ENCODE measurements at regions not wholly inside any gene's neighbourhood (a gene's known extent, or its start where the extent isn't known, plus 50 kb on each side); places are given as distances from the start of the nearest gene placed in this dataset.

DNA sequence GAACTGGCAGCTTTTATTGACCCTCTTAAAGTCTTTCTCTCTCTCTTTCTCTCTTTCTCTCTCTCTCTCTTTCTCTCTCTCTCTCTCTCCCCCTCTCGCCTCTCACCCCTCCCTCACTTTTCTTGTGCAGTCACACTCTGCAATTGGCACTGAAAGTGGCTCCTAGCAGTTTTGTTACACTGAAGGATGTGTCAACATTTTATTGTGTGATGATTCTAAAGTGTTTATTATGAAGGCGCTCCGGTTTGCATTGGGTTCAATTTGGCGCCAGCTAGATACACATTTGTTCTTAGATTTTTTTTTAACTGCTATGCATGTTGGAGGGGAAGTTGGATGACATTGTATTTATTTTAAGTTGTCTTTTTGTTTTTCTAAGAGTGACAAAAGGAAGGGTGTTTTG lies 64.0 kb upstream of the CHRM3 start:
- DNase-seq (ENCODE audit: low read depth in 3 of 3) = no peak

DNA sequence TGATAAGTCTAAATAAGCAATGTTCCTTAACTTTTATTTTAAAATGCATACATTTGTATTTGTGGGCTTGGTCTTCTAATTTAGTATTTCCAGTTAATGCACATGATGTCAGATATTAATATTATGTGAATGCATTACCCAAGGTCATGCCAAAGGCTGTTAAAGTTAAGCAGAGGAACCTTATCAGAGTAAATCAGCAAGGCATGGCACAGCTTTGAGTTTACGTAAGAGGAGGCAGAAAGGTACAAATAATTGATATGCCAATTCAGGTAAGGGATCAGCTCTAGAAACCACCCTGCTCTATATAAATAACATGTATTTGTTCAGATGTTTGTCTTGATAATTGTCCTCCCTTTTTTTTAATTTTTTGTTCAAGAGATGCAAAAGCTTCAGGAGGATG lies 64.5 kb upstream of the CHRM3 start:
- DNase-seq (ENCODE audit: low read depth in 3 of 3) = no peak

DNA sequence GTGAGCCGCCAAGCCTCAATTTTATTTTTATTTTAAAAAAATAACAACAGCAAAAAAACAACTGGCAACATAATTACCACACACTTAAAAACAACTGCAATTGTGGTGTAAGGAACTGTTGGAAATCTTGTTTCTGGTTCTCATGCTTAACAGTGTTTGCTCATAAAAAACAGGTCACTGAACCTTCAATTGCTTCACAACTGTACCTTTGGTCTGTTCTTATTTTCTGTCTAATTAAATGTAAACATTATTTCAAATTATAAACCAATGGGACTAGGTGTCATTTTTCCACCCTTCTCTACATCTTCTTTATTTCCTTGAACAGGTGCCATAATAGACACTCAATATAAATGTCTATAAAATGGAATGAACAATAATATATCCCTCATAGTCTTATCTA lies 68.4 kb upstream of the CHRM3 start:
- no peak for DNase-seq (ENCODE audit: low read depth in 3 of 3)

DNA sequence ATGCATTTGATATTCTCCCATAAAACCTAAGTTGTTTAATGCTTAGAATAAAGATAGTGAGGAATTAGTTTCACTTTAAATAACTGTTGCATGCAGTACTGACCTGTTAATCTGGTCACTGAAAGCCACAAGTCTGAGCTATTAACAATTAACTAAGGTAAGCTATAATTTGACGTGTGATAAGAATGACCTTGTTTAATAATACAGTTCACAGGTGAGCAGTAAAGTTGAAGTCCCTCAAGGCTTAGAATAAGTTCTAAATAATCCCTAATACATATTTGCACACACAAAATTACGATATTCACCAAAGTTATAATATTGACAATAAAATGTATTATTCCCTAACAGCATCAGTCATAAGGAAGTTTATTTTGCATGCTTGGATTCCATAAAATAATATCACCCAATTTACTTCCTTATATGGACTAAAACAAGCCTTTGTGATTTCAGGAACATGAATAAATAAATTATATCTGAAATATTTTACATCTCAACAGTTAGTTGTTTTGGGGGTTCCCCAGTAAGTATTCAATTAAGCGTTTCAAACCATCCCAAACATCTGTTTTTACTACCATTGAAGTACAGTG lies 70.6 kb upstream of the CHRM3 start:
- no peak for DNase-seq (ENCODE audit: low read depth in 3 of 3)

DNA sequence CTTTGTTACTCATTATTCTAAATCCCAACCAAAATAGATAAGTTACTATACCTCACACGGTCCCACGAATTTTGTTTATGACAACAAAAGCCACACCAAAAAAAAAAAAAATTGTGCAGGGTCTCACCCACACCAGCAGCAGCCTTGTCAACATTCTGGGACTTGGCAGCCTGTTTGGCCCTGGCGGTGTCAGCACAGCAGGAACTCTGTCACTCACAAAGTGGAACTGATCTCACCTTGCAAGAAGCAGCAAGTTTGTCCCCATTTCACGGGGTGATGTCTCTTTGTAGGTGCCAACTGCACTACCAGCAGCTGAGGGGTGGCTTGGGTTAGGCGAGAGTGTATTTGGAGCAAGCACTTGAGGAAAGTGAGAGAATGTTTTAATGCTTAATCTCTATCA lies 75.0 kb upstream of the CHRM3 start:
- DNase-seq (ENCODE audit: low read depth in 3 of 3) = no peak

DNA sequence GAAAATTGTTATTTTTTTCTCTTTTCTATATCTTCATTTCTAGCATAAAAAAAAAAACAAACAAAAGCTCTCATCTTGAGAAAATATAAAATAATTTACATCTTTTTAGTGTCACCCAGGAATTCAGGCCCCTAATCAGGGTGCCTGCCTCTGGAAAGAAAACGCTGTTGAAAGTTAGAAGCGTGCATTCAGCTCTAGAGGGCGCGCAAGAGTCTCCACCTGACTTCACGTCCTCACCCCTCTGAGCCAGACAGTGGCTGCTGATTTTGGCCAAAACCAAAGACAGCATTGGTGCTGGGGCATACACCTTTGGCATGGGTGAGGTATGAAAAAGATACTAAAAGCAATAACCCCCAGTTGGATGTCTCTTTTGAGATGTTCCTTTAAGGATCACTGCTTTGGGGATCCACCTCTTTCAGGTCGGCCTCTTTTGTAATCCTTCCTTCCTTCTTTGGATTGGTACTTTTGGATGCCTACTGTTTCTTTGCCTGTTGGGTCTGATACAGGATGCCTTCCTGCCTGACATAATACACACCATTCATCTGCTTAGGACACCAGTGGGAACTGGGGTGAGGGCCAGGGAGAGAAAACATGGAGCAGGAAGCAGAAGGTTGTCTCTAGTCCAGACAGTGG lies 77.6 kb upstream of the CHRM3 start:
- peak in 1 of 3 experiments; percentile 24 for DNase-seq (ENCODE audit: low read depth in 3 of 3)

DNA sequence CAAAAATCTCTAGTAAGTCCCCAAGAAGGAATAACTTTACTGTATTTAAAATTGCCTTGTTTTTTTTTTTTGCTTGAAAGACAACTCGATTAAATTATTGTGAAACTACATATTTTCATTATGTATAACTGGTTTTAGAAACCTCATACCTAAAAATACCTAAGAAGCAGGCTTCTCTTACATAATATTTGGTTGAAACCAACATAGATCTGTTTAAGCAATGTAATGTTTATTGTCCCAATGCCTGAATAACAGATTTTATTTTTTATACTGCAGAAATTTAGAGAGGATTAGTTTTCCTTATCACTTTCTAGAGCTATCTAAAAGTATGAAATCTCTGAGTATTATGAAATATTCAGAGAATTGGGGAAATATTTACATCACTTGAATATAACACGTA lies 78.5 kb upstream of the CHRM3 start:
- no peak for DNase-seq (ENCODE audit: low read depth in 3 of 3)

DNA sequence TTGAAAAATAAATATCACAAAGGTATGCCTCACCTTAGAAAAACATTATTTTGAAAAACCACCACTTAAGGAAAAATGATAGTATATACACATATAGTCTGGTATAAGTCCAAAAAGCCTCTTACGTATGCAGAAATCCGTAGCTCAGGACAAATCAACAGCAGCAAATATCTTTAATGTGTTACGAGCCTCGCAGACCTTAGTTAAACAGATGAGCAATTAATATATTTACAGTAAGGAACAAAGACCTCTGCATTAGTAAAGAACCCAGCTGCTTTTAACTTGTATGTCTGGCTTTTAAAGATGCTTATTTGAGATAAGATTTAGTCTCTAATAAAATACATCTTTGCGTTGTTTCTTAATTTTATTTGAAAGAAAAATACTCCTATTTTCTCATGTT lies 79.9 kb upstream of the CHRM3 start:
- DNase-seq (ENCODE audit: low read depth in 3 of 3) = no peak

DNA sequence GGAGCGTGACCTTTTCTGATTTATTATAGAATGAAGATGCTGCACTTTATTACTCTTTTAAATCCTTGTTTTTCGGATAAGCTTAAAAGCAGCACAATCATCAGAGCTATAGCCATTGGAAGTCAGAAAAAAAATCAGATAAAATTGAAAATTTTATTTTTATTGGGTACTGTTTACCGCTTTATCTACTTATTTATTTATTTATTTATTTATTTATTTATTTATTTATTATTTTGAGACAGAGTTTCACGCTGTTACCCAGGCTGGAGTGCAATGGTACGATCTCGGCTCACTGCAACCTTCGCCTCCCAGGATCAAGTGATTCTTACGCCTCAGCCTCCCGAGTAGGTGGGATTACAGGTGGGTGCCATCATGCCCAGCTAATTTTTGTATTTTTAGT lies 83.1 kb upstream of the CHRM3 start:
- no peak for DNase-seq (ENCODE audit: low read depth in 3 of 3)

DNA sequence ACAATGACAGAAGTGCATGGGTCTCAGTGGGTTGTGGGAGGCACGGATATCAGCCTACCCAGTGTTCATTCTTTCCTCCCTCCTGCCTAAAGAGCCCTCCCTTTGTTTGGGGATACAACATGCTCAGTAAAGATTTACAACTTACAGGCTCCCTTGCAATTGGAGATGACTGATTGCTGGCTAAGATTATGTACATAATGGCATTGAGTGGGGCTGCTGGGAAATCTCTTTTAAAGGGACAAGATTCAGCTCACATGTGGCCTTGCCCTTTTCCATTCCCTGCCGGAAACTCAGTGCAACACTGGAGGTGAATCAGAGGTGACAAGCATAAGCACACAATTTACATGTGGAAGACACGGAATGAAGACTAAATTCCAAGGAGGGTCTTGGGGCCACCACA lies 83.7 kb upstream of the CHRM3 start:
- DNase-seq (ENCODE audit: low read depth in 3 of 3) = no peak

DNA sequence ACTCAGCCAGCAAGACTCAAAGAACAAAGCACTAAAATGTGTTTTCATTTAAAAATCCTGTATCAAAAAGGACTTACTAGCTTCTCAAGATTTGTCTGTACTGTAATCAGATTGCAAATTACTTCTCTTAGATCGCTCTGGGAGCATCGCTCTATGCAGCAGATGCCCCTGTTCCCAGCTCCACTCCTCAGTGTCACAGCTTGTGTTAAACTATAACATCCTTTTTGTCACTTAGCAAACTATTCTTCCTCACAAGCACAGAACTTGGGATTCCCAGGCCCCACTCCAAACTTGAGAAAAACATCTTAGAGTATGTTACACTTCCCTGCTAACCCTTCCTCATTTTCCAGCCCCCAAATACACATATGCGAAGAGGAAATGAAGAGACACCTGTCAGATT lies 85.1 kb upstream of the CHRM3 start:
- DNase-seq (ENCODE audit: low read depth in 3 of 3) = no peak

DNA sequence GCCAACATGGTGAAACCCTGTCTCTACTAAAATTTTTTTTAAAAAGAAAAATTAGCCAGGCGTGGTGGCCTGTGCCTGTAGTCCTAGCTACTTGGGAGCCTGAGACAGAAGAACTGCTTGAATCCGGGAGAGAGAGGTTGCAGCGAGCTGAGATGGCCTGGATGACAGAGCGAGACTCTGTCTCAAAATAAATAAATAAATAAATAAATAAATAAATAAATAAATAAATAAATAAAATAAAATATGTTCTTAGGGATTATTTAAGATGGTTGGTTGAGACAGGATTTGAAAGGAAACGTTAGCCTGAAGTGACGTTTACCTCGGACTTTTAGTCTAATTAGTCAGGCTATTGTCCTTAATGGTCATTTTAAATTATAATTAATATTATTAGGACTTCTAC lies 88.5 kb upstream of the CHRM3 start:
- no peak for DNase-seq (ENCODE audit: low read depth in 3 of 3)

DNA sequence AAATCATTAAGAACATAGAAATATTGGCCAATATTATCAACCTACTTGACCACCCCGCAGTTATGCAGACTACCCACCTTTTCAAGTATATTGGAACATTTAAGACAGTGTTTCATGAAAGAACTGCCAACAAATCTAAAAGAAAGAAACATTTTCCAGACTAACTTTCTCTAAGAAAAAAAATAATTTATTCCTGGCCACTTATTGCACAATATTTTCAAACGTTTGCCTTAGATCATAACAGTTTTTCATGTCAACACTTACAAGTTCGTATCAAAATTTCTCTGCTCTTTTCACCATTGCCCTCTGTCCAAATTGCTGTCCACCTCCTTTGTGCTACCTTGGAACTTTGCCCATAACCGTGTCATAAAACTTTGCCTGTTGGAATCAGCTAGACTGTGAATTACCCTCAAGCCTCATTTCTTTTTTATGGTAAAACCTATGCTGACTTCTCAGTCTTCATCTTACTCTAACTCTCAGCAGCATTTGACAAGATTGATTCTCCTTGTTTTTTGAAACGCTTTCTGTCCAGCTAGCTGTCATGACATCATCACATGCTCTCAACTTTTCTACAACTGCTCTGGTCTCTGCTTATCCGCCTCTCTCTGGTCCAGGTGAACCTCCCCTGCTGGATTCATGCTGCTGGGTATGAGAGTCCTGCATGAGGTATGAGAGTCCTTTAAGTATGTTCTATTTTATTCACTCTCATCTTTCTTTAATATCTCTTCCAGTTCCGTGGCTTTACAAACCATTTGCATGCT lies 92.8 kb upstream of the CHRM3 start:
- DNase-seq (ENCODE audit: low read depth in 3 of 3) = no peak

DNA sequence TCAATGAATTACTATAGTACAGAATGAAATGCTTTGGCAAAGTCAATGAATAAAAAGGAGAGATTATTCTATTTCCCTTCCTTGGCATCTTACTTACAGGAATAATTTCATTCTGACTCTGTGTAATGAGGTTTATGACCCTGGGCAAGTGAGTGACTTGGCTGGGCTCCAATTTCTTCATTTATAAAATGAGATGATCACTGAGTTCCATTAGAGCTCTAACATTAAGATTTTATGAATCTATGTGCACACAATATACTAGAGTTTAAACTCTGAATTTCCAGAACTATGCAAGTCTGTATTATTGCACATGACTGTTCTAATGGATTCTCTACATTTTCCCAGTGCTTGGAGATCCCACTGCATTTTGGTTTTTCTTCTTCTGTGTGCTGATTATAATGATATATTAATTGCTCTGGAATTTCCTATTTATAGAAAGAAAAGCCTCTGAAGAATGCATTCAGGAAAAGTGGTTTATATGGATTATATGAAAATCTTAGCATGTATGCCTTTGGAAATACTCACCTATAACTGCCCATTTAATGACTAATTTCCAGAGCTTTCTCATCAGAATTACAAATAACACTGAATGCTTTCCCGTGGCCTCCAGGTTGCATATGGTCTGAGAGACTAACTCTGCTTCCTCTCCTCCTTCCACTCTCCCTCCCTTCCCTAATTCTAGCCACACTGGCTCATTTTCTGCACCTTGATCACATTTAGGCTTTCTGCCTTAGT lies 97.4 kb upstream of the CHRM3 start:
- DNase-seq (ENCODE audit: low read depth in 3 of 3) = no peak

DNA sequence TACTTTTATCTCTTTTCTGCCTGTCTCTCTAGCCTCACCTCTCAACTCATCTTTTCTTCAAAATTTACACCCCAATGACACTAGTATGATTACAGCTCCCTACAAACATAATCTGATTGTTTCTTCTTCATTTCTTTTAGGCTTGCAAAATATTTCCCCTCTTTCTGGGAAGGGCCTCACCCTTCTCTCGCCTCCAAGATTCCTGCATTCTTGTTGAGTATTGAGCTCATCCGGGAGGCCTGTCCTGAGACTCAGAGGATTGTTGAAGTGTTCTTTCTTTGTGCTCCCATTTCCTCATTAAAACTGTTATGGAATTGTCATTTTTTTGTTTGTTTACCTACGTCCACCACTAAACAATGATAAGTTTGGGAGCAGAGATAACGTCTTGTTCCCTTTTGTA lies 99.1 kb upstream of the CHRM3 start:
- DNase-seq (ENCODE audit: low read depth in 3 of 3) = no peak

DNA sequence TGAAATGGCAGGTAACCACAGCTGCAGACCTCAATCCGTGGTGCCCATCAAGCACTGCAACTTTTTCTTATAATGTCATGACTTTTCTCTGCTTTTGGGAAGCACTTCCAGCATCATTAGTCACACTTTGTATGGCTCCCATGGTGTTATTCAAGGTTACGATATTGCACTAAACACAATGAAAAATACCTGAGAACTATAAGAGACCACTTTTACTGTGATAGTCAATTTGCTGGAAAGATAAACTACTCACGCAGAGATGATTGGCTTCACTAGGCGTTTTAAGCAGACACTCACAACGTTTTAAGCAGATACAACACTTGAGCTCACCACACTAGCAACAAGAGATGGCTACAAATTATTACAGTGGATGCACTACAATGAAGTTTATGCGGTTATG lies 103.2 kb upstream of the CHRM3 start:
- DNase-seq (ENCODE audit: low read depth in 3 of 3) = no peak

DNA sequence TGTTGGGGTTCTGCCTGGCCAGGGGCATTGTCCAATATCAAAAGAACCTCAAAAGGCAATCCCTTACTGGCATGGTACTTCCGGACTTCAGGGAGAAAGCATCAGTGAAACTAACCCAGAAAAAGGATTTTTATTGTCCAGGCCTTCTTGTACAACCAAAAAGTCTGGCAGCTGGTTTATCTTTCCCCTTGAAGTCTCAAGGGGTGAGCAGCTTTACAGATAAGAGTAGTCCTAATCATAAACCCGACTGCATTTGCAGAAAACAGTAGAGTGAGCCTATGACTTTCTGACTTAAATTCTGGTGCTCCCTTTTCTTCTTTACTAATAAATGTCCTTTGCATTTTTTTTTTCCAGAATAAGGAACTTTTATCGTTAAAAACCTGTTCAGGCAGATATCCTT lies 104.0 kb upstream of the CHRM3 start:
- DNase-seq (ENCODE audit: low read depth in 3 of 3) = no peak

DNA sequence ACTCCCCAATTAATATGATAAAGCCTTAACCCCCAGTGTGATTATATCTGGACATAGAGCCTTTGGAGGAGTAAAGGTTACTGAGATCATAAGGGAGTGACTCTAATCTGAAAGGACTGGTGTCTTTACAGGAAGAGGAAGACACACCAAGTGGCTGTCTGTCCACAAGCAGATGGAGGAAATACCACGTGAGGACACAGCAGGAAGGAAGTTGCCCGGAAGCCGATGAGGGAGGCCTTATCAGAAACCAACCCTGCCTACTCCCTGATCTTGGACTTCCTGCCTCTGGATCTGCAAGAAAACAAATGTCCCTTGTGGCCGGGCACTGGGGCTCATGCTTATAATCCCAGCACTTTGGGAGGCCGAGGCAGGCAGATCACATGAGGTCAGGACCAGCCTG lies 110.3 kb upstream of the CHRM3 start:
- no peak for DNase-seq (ENCODE audit: low read depth in 3 of 3)

DNA sequence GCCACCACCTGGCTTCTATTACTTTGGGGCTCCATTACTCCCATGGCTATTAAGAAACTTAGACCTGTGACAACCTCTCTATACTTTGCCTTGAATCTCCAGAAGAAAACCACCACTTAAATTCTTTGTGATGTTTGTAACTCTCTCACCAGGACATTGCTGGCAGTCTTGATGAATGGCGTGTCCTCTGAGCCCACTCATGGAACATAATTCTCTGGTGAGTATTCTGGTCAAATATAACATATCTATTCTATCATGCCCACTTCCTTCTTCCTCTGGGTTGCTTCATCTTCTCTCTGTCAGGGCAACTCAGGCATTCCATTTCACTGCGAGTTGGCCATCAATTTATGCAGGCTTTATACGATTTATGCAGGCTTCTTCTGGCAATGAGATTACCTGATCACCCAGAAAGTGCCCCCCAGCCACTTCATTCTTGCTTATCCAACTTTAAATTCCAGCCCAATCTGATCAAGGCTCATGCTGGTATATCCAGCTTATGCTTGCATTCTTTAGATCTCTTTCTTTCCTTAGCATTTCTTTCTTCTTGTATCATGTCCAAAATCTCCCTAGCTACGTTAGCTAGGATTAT lies 112.0 kb upstream of the CHRM3 start:
- DNase-seq (ENCODE audit: low read depth in 3 of 3) = no peak

DNA sequence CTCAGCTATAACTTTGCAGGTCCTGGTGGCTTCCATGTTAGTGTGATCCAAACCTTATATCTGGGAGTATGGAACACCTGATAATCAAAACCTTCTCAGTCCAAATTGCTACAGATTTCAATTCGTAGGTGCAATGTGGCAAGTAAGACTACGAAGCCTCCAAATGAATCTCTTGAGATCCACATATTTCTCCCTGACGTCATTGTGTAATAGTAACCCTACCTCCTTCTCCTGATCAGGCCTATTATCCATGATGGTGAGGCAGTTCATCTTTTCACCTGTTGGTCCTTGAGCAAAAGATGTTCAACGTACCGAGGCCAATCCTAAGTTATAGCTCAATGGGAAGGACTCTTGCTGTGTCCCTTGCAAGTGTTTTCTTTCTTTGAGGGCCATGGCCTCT lies 115.9 kb upstream of the CHRM3 start:
- no peak for DNase-seq (ENCODE audit: low read depth in 3 of 3)

DNA sequence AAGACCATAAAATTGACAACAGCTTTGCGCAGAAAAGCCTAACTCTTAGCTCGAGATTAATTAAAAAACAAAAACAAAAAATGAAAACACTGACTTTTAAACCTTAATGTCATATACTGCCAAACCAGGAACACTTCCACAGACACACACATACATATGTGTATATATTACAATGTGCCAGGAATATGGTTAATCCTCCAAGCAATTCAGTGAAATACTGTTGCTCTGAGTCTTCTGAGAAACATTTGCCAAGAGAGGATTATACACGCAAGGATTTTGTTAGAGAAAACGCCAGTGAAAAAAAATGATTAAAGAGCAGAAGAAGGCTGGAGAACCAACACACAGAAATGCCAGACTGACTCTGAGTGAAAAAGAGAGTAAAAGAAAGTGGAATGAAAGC lies 116.7 kb upstream of the CHRM3 start:
- no peak for DNase-seq (ENCODE audit: low read depth in 3 of 3)

DNA sequence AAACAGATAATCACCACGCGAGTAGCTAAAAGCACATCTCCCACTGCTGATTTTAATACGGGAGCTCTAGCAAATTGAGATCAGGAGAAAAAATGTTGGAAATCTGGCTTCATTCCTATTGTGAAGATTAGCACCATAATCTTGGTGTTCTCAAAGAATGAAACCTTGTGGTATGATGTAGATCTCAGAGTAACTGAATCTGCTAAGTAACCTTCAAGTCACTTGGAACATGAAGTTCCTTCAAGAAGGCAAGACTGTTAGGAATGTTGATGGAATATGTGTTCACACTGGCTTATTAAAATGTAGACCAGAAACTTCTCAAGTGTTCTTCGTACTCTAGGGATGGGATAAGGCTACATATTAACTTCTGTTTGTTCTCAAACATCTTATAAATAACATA lies 117.4 kb upstream of the CHRM3 start:
- DNase-seq (ENCODE audit: low read depth in 3 of 3) = no peak
